H1 (cell line): ENCODE measurements at regions not wholly inside any gene's neighbourhood (a gene's known extent, or its start where the extent isn't known, plus 50 kb on each side); places are given as distances from the start of the nearest gene placed in this dataset.

Experiments used
- CTCF ChIA-PET: fragments of 300-600 bp; sonication (Branson Sonifier 250); formaldehyde crosslinking; loops from one replicate; lab custom pipeline; 2021; ENCODE audit not compliant: partially characterized antibody; lab: Charles Lee
- POLR2A ChIA-PET: fragments of 300-600 bp; sonication (Branson Sonifier 250); formaldehyde crosslinking; loops from one replicate; lab custom pipeline; 2021; ENCODE audit warnings: inconsistent platforms; ENCODE audit not compliant: partially characterized antibody; lab: Charles Lee
- DNase-seq, 2 experiments: peaks; one replicate each; pipeline versions ENCODE4 v3.0.0 to v3.0.0-alpha.2; 2010 to 2022; ENCODE audit warnings: low spot score in 2 of 2, low read depth in 1 of 2, mixed read lengths in 1 of 2
- FAIRE-seq: peaks from 2 replicates; lab custom pipeline; 2011; peaks lifted over from hg19 to GRCh38; lab: Jason Lieb, UNC
- H2AFZ ChIP-seq: 2 replicates; pipeline ENCODE4 v1.8.1; 2012; ENCODE audit warnings: low read length, inconsistent platforms
- H2AK5ac ChIP-seq: 2 replicates; pipeline ENCODE4 v1.6.1; 2013; ENCODE audit warnings: low read depth, low read length
- H2BK120ac ChIP-seq: replicated peaks from 2 replicates; pipeline ENCODE3; 2013; ENCODE audit warnings: low read depth, low read length, inconsistent platforms
- H2BK12ac ChIP-seq: 2 replicates; pipeline ENCODE4 v1.6.1; 2013; ENCODE audit warnings: low read depth, low read length
- H2BK15ac ChIP-seq: 2 replicates; pipeline ENCODE4 v1.6.1; 2013; ENCODE audit warnings: low read length
- H2BK20ac ChIP-seq: 2 replicates; pipeline ENCODE4 v1.6.1; 2013; ENCODE audit warnings: low read length
- H2BK5ac ChIP-seq: 2 replicates; pipeline ENCODE4 v1.6.1; 2013; ENCODE audit warnings: low read depth, low read length
- H3K14ac ChIP-seq: 2 replicates; pipeline ENCODE4 v1.6.1; 2013; ENCODE audit warnings: inconsistent platforms; ENCODE audit not compliant: insufficient read length
- H3K18ac ChIP-seq: 2 replicates; pipeline ENCODE4 v1.6.1; 2013; ENCODE audit warnings: low read length; ENCODE audit errors: extremely low read depth
- H3K23ac ChIP-seq: 2 replicates; pipeline ENCODE4 v1.6.1; 2013; ENCODE audit warnings: inconsistent platforms; ENCODE audit not compliant: insufficient read length
- H3K23me2 ChIP-seq: 2 replicates; pipeline ENCODE4 v1.6.1; 2013; ENCODE audit warnings: low read depth, low read length
- H3K27ac ChIP-seq: 2 replicates; pipeline ENCODE4 v1.6.1; 2011; ENCODE audit warnings: low read depth, low read length, inconsistent platforms
- H3K27me3 ChIP-seq, 4 experiments: replicated peaks in 1 of 4; 1 replicate in 1 of 4; 2 replicates in 3 of 4; pipeline versions ENCODE4 v1.6.1 to v1.8.1; 2011 to 2013; ENCODE audit warnings: low read length in 3 of 4, mild to moderate bottlenecking in 3 of 4, inconsistent platforms in 2 of 4, mixed read lengths in 2 of 4, moderate library complexity in 1 of 4; ENCODE audit not compliant: control insufficient read depth in 3 of 4, insufficient read depth in 3 of 4; ENCODE audit errors: extremely low read depth in 1 of 4
- H3K36me3 ChIP-seq, 4 experiments: 2 replicates each; pipeline versions ENCODE4 v1.6.1 to v1.8.1; 2011 to 2013; ENCODE audit warnings: mild to moderate bottlenecking in 4 of 4, low read length in 3 of 4, moderate library complexity in 2 of 4, control low read depth in 1 of 4, inconsistent platforms in 1 of 4; ENCODE audit not compliant: insufficient read depth in 4 of 4, control insufficient read depth in 2 of 4
- H3K4ac ChIP-seq: replicated peaks from 2 replicates; pipeline ENCODE3; 2013; ENCODE audit warnings: low read length, low read depth, mixed read lengths, inconsistent platforms; ENCODE audit not compliant: insufficient read length
- H3K4me1 ChIP-seq, 4 experiments: replicated peaks in 1 of 4; 1 replicate in 1 of 4; 2 replicates in 3 of 4; pipeline versions ENCODE4 v1.6.1 to v1.8.1; 2011 to 2013; ENCODE audit warnings: low read length in 3 of 4, inconsistent platforms in 2 of 4, mixed read lengths in 1 of 4; ENCODE audit not compliant: insufficient read depth in 4 of 4, control insufficient read depth in 3 of 4
- H3K4me2 ChIP-seq, 2 experiments: 2 replicates each; pipeline versions ENCODE4 v1.6.1 to v1.8.1; 2011 to 2013; ENCODE audit warnings: low read depth in 2 of 2, low read length in 2 of 2, control low read depth in 1 of 2, inconsistent platforms in 1 of 2, mild to moderate bottlenecking in 1 of 2; ENCODE audit not compliant: insufficient read depth in 1 of 2
- H3K4me3 ChIP-seq, 4 experiments: fragments of 200-600, 300-600 bp in 1 of 4; sonication (generic), shearing (Covaris generic), sonication (Bioruptor Twin) in 1 of 4; 2 replicates each; pipeline versions ENCODE4 v1.5.1 to v1.8.1; 2011 to 2016; ENCODE audit warnings: low read length in 4 of 4, low read depth in 3 of 4, control low read depth in 2 of 4, inconsistent platforms in 2 of 4, mild to moderate bottlenecking in 2 of 4, mixed read lengths in 1 of 4, moderate library complexity in 1 of 4; ENCODE audit not compliant: insufficient read depth in 2 of 4; ENCODE audit errors: extremely low read depth in 1 of 4
- H3K56ac ChIP-seq: replicated peaks from 2 replicates; pipeline ENCODE3; 2013; ENCODE audit warnings: low read depth, mild to moderate bottlenecking, mixed read lengths, low read length, inconsistent platforms; ENCODE audit not compliant: insufficient read length
- H3K79me1 ChIP-seq: 2 replicates; pipeline ENCODE4 v1.6.1; 2013; ENCODE audit warnings: low read depth, low read length, control low read depth
- H3K79me2 ChIP-seq, 2 experiments: 2 replicates each; pipeline versions ENCODE4 v1.6.1 to v1.8.1; 2012 to 2013; ENCODE audit warnings: low read length in 2 of 2, mild to moderate bottlenecking in 2 of 2, inconsistent platforms in 1 of 2; ENCODE audit not compliant: insufficient read depth in 2 of 2, control insufficient read depth in 1 of 2
- H3K9ac ChIP-seq, 4 experiments: replicated peaks in 1 of 4; 1 replicate in 1 of 4; 2 replicates in 3 of 4; pipeline versions ENCODE4 v1.6.1 to v1.8.1; 2011 to 2013; ENCODE audit warnings: low read depth in 3 of 4, low read length in 3 of 4, control low read depth in 2 of 4, mild to moderate bottlenecking in 2 of 4, moderate library complexity in 2 of 4, inconsistent platforms in 1 of 4; ENCODE audit errors: extremely low read depth in 1 of 4
- H3K9me3 ChIP-seq, 2 experiments: 2 replicates each; pipeline versions ENCODE4 v1.6.1 to v1.8.1; 2012 to 2013; ENCODE audit warnings: mild to moderate bottlenecking in 2 of 2, moderate library complexity in 2 of 2, control low read depth in 1 of 2, inconsistent platforms in 1 of 2, low read depth in 1 of 2, low read length in 1 of 2, mixed read lengths in 1 of 2; ENCODE audit not compliant: insufficient read depth in 2 of 2
- H4K20me1 ChIP-seq, 2 experiments: replicated peaks in 1 of 2; 2 replicates each; pipeline versions ENCODE3 to v1.8.1; 2011 to 2013; ENCODE audit warnings: inconsistent platforms in 2 of 2, low read length in 2 of 2, mild to moderate bottlenecking in 1 of 2; ENCODE audit not compliant: insufficient read depth in 2 of 2, control insufficient read depth in 1 of 2
- H4K5ac ChIP-seq: 2 replicates; pipeline ENCODE4 v1.6.1; 2013; ENCODE audit warnings: low read length, low read depth, mixed read lengths, inconsistent platforms; ENCODE audit not compliant: insufficient read length
- H4K8ac ChIP-seq: 2 replicates; pipeline ENCODE4 v1.8.0; 2013; ENCODE audit warnings: mild to moderate bottlenecking, moderate library complexity, low read length, inconsistent platforms; ENCODE audit not compliant: insufficient read depth; ENCODE audit errors: extremely low read depth
- H4K91ac ChIP-seq: replicated peaks from 2 replicates; pipeline ENCODE3; 2013; ENCODE audit warnings: low read length, mixed read lengths, inconsistent platforms; ENCODE audit not compliant: insufficient read length
- ASH2L ChIP-seq: fragments of 200-600, 300-600 bp; sonication (generic); IDR thresholded peaks from one replicate; pipeline ENCODE4 v1.7.1; 2017; ENCODE audit warnings: low read length
- BCL11A ChIP-seq, 2 experiments: IDR thresholded peaks; one replicate each; pipeline ENCODE4 v1.6.1; 2011; ENCODE audit warnings: low read depth in 2 of 2, low read length in 2 of 2, mild to moderate bottlenecking in 2 of 2
- CREB1 ChIP-seq: IDR thresholded peaks from 2 replicates; pipeline ENCODE4 v1.6.1; 2012; ENCODE audit warnings: inconsistent platforms
- EZH2 ChIP-seq: fragments of 200-600 bp; sonication (generic); IDR thresholded peaks from 2 replicates; pipeline ENCODE4 v1.7.1; 2012; ENCODE audit warnings: low read depth, mild to moderate bottlenecking, moderate library complexity, low read length, inconsistent platforms; ENCODE audit not compliant: severe bottlenecking
- GABPA ChIP-seq: IDR thresholded peaks from 2 replicates; pipeline ENCODE4 v1.6.1; 2011; ENCODE audit warnings: mild to moderate bottlenecking, low read length, moderate library complexity, borderline replicate concordance; ENCODE audit not compliant: insufficient read depth
- HDAC2 ChIP-seq, 2 experiments: fragments of 300-600 bp in 1 of 2; sonication (generic) in 1 of 2; IDR thresholded peaks; 2 replicates each; pipeline ENCODE4 v1.6.1; 2011 to 2012; ENCODE audit warnings: low read depth in 2 of 2, low read length in 2 of 2, mild to moderate bottlenecking in 2 of 2, moderate library complexity in 2 of 2, borderline replicate concordance in 1 of 2, inconsistent platforms in 1 of 2
- SIN3A ChIP-seq, 2 experiments: IDR thresholded peaks in 1 of 2; conservative IDR thresholded peaks in 1 of 2; 2 replicates each; pipeline ENCODE4 v1.6.1; 2011 to 2012; ENCODE audit warnings: low read length in 2 of 2, improper control_type of control experiment in 1 of 2, low read depth in 1 of 2, mild to moderate bottlenecking in 1 of 2
- TEAD4 ChIP-seq: IDR thresholded peaks from 2 replicates; pipeline ENCODE4 v1.6.1; 2012; ENCODE audit warnings: low read depth, low read length, inconsistent platforms, mixed read lengths
- WGBS, 2 experiments: shearing (Covaris generic) in 1 of 2; methylation state at CpG; one replicate each; pipeline versions ENCODE4 v1.1.6 to v1.1.7; 2013 to 2015; ENCODE audit warnings: low lambda C conversion rate in 2 of 2, mixed read lengths in 2 of 2, inconsistent platforms in 1 of 2, low coverage in 1 of 2, missing lambda C conversion rate in 1 of 2; ENCODE audit not compliant: insufficient replicate concordance in 2 of 2, insufficient coverage in 1 of 2, insufficient read length in 1 of 2; ENCODE audit errors: extremely low coverage in 1 of 2, missing lambda C conversion rate in 1 of 2; 5-methylcytosine and 5-hydroxymethylcytosine counted together

DNA sequence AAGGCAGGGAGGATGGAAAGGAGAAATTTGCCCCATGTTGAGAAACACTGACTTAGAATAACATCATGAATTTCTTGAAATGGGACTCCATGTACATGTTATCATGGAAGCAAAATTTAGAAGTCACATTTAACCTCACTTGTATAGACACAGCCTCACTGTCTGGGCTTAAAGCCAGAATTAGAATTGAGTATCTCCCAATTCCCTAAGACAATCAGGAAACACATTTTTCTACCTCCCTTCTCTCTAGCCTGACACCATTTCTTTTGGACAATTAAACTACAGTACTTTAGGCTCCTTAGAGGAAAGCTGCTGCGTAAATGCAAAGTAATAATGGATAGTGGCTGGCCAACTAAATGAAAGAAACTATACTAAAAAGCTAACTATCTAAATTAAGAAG, 795.5 kb downstream of the C12orf50 start:
- no peak overlapping the region for H2BK5ac ChIP-seq
- H3K4me3 ChIP-seq = no peak overlapping the region
- H3K9ac ChIP-seq = no peak overlapping the region
- H4K5ac ChIP-seq = no peak overlapping the region
- H3K23me2 ChIP-seq = no peaks in the 10 kb centered on the region
- ChIA-PET CTCF (no interaction called here), POLR2A (no interaction called here)
- no peak overlapping the region for H3K18ac ChIP-seq
- H2BK20ac ChIP-seq = no peak overlapping the region
- no peak for TF ChIP-seq CREB1
- TF ChIP-seq HDAC2 (IDR thresholded peaks at IDR 0.05; ENCODE audit: borderline replicate concordance in 1 of 2, low read depth in 2 of 2, low read length in 2 of 2) = no peak
- TF ChIP-seq GABPA = no peak
- no peak for TF ChIP-seq SIN3A (conservative IDR thresholded peaks at IDR 0.05 in 1 of 2, IDR thresholded peaks at IDR 0.05 in 1 of 2; ENCODE audit: low read depth in 1 of 2, low read length in 2 of 2)
- TF ChIP-seq EZH2 = no peak
- TF ChIP-seq TEAD4 = no peak
- no peak for TF ChIP-seq BCL11A (IDR thresholded peaks at IDR 0.05; ENCODE audit: low read depth in 2 of 2, low read length in 2 of 2)
- TF ChIP-seq ASH2L = no peak
- DNase-seq (no peak), FAIRE-seq (no peak)
- no peak overlapping the region for H4K91ac ChIP-seq
- no peak overlapping the region for H3K23ac ChIP-seq
- no peaks in the 10 kb centered on the region for H3K9me3 ChIP-seq
- H3K27me3 ChIP-seq = no peaks in the 10 kb centered on the region
- no peak overlapping the region for H3K27ac ChIP-seq
- no peak overlapping the region for H4K8ac ChIP-seq
- H2AK5ac ChIP-seq = no peak overlapping the region
- no peaks in the 10 kb centered on the region for H4K20me1 ChIP-seq
- H2BK120ac ChIP-seq = no peak overlapping the region
- H3K36me3 ChIP-seq = no peaks in the 10 kb centered on the region
- H3K4me2 ChIP-seq = no peak overlapping the region
- no peak overlapping the region for H3K56ac ChIP-seq
- H2BK15ac ChIP-seq = no peak overlapping the region
- H3K14ac ChIP-seq = no peak overlapping the region
- WGBS, 2 experiments = 100% methylated on average over 1 of the region's 1 CpG; no CpG with 5 or more reads in 1 of the 2 experiments
- H2BK12ac ChIP-seq = no peak overlapping the region
- no peaks in the 10 kb centered on the region for H3K79me1 ChIP-seq
- H3K4ac ChIP-seq = no peak overlapping the region
- H3K79me2 ChIP-seq = no peaks in the 10 kb centered on the region
- no peak overlapping the region for H2AFZ ChIP-seq
- H3K4me1 ChIP-seq = no peaks in the 10 kb centered on the region
